Memory B cell (primary cell): ENCODE measurements at regions not wholly inside any gene's neighbourhood (a gene's known extent, or its start where the extent isn't known, plus 50 kb on each side); places are given as distances from the start of the nearest gene placed in this dataset.

Experiments
- ATAC-seq: fragments of 150-1000 bp; cut with Tn5 transposase; 2 replicates; pipeline ENCODE4 v1.10.0; 2021; ENCODE audit warnings: low read depth, mild to moderate bottlenecking, moderate library complexity
- DNase-seq, 2 donors: peaks; one replicate each; pipeline ENCODE4 v3.0.0; 2022; ENCODE audit warnings: low spot score in 2 of 2
- H3K27ac Mint-ChIP-seq: one replicate; pipeline ENCODE4 v1.8.0; 2022; ENCODE audit warnings: mild to moderate bottlenecking, moderate library complexity, mixed read lengths
- H3K27me3 Mint-ChIP-seq: one replicate; pipeline ENCODE4 v1.8.0; 2022; ENCODE audit warnings: mixed read lengths
- H3K36me3 Mint-ChIP-seq: one replicate; pipeline ENCODE4 v1.8.0; 2022; ENCODE audit warnings: mild to moderate bottlenecking, mixed read lengths
- H3K4me1 Mint-ChIP-seq: one replicate; pipeline ENCODE4 v1.8.0; 2022; ENCODE audit warnings: mixed read lengths
- H3K4me3 Mint-ChIP-seq: one replicate; pipeline ENCODE4 v1.8.0; 2022; ENCODE audit warnings: mild to moderate bottlenecking, moderate library complexity, mixed read lengths
- H3K9me3 Mint-ChIP-seq: one replicate; pipeline ENCODE4 v1.8.0; 2022; ENCODE audit warnings: mixed read lengths

DNA sequence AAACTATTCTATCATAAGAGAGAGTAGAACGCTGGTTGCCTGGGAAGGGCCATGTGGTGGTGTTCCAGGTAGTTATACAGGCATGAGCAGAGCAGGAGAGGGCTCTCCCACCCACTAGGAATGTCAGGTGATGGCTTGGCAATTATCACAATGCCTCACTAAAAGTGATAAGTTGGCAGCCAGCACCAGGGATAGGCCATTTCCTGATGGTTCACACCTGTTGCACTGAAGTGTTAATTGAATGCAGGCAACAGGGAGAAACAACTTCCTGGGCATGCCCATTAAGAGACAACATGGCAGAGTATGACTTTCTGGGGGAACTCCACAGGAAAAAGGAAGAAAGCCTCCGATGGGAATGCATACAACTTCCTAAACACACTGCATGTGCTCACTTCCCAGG lies 593.2 kb downstream of the ELAVL2 start:
- ATAC-seq (no peak), DNase-seq (no peak)
- no peaks in the 10 kb centered on the region for H3K4me1 Mint-ChIP-seq
- H3K27me3 Mint-ChIP-seq = no peaks in the 10 kb centered on the region
- H3K27ac Mint-ChIP-seq = no peak overlapping the region
- no peaks in the 10 kb centered on the region for H3K36me3 Mint-ChIP-seq
- H3K9me3 Mint-ChIP-seq = peaks cover 1% of the 10 kb centered on the region
- no peak overlapping the region for H3K4me3 Mint-ChIP-seq

GRCh38 chr9:23243523-23243922 lies 582.5 kb downstream of the ELAVL2 start:
- Mint-ChIP-seq H3K4me3 (no peak overlapping the region), H3K4me1 (no peaks in the 10 kb centered on the region), H3K27ac (no peak overlapping the region), H3K27me3 (no peaks in the 10 kb centered on the region), H3K36me3 (no peaks in the 10 kb centered on the region), H3K9me3 (peaks cover 11% of the 10 kb centered on the region)
- no peak for DNase-seq
- no peak for ATAC-seq

GRCh38 chr9:23245067-23245466 lies 581.0 kb downstream of the ELAVL2 start:
- H3K27ac Mint-ChIP-seq = no peak overlapping the region
- no peak for ATAC-seq

DNA sequence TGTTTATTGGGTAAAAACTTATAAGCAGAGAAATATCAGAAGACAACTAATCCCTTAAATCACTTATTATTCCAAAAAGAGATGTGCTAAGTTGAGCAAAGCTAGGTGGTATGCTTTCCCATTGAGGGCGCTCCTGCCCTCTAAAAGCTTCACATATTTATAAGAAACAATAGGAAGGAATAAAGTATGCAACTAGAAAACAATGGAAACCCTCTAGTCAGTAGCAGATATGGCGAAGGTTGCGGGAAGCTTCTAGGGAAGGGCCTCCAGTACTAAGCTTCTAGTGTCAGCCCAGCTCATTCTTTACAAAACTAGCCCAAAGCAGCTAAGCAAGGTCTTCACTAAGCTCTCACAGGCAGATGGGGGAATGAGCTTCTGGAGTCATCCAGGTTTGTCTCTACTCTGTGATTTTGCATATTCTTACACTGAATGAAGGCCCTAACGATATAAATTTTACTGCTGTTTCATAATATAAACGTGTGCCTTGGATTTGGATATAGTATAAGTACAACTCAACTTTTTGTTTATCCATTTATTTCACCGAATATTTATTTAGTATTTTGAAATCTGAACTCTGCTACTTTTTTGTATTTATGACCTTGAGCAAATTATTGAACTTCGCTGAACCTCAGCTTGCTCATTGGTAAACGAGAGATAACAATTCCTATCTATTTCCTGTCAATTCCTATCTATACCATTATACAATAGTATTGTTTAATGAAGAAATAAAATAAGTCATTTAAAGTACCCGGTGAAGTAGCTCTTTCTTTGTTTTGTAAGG lies 571.4 kb downstream of the ELAVL2 start:
- H3K27ac Mint-ChIP-seq = no peak overlapping the region
- H3K4me3 Mint-ChIP-seq = no peak overlapping the region
- no peaks in the 10 kb centered on the region for H3K4me1 Mint-ChIP-seq
- ATAC-seq (no peak), DNase-seq (no peak)
- no peaks in the 10 kb centered on the region for H3K36me3 Mint-ChIP-seq
- no peaks in the 10 kb centered on the region for H3K27me3 Mint-ChIP-seq
- H3K9me3 Mint-ChIP-seq = peaks cover 7% of the 10 kb centered on the region

More at GRCh38 chr9:23245067-23245466, 581.0 kb downstream of the ELAVL2 start:
- no peaks in the 10 kb centered on the region for H3K27me3 Mint-ChIP-seq
- no peaks in the 10 kb centered on the region for H3K4me1 Mint-ChIP-seq
- no peak for DNase-seq
- H3K36me3 Mint-ChIP-seq = no peaks in the 10 kb centered on the region
- peaks cover 11% of the 10 kb centered on the region for H3K9me3 Mint-ChIP-seq
- H3K4me3 Mint-ChIP-seq = no peak overlapping the region

- DNase-seq = no peak
- Mint-ChIP-seq H3K9me3 (peaks cover 5% of the 10 kb centered on the region), H3K27ac (no peak overlapping the region), H3K4me3 (no peak overlapping the region), H3K4me1 (no peaks in the 10 kb centered on the region), H3K27me3 (no peaks in the 10 kb centered on the region), H3K36me3 (no peaks in the 10 kb centered on the region)
- ATAC-seq = no peak
These were observed 570.7 kb downstream of the ELAVL2 start for GRCh38 chr9:23255346-23255745.

DNA sequence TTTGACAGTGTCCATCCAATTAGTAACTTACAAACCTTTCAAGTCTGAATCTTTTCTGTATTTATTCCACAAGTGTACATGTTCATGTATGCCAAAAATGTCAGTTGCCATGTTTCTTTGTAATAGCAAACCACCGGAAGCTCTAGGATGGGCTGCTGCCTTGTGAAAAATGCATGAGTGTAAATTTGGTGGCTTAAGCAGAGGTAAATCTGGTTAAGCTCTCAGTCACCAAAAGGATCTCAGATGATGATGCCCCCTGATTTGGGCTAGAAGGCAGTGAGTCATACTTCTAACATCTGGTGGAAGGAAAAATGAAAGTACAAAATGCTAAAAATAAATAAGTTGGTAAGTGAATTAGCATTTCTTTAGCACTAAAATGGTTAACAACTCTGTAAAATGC lies 567.5 kb downstream of the ELAVL2 start:
- Mint-ChIP-seq H3K9me3 (peaks cover 3% of the 10 kb centered on the region), H3K27me3 (no peaks in the 10 kb centered on the region), H3K36me3 (no peaks in the 10 kb centered on the region), H3K4me3 (no peak overlapping the region), H3K4me1 (no peaks in the 10 kb centered on the region), H3K27ac (no peak overlapping the region)
- no peak for ATAC-seq
- no peak for DNase-seq

DNA sequence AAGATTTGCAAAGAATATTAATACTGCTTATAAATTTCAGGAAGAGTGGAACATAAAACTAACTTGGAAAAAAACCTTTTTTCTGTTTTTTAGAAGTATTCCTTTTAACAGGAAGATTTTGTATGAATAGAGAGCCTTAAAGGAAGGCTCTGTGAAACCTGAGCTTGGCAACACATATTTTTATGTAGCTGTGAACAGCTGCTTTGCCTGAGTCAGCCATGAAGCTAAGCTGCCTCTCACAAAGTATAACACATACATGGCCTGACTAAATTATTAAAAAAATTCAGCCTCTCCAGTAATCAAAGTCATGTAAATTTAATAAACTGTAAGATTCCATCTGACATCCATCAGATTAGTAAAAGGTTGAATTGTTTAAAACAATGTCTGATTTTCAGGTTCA lies 547.5 kb downstream of the ELAVL2 start:
- no peaks in the 10 kb centered on the region for H3K36me3 Mint-ChIP-seq
- no peak for DNase-seq
- H3K27ac Mint-ChIP-seq = no peak overlapping the region
- H3K27me3 Mint-ChIP-seq = no peaks in the 10 kb centered on the region
- no peak overlapping the region for H3K4me3 Mint-ChIP-seq
- H3K4me1 Mint-ChIP-seq = no peaks in the 10 kb centered on the region
- ATAC-seq = no peak
- peaks cover 5% of the 10 kb centered on the region for H3K9me3 Mint-ChIP-seq

DNA sequence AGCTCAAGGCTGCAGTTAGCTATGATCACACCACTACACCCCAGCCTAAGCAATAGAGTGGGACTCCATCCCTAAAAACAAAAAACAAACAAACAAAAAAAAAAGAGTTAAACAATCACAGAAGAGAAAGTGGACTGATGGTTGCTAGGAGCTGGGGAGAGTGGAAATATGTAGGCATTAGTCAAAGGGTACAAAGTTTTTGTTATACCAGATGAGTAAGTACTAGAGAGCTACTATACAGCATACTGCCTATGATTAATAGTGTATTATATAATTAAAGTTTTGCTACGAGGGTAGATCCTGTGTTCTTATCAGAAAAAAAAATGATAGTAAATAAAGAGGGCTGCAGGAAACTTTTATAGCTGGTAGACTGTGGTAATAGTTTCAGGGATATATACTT lies 538.6 kb downstream of the ELAVL2 start:
- DNase-seq (no peak), ATAC-seq (no peak)
- H3K27me3 Mint-ChIP-seq = no peaks in the 10 kb centered on the region
- H3K4me1 Mint-ChIP-seq = no peaks in the 10 kb centered on the region
- H3K9me3 Mint-ChIP-seq = peaks cover 6% of the 10 kb centered on the region
- H3K36me3 Mint-ChIP-seq = no peaks in the 10 kb centered on the region
- H3K27ac Mint-ChIP-seq = no peak overlapping the region
- no peak overlapping the region for H3K4me3 Mint-ChIP-seq

GRCh38 chr9:23288545-23288944 lies 537.5 kb downstream of the ELAVL2 start:
- ATAC-seq (no peak), DNase-seq (no peak)
- H3K4me1 Mint-ChIP-seq = no peaks in the 10 kb centered on the region
- H3K27me3 Mint-ChIP-seq = no peaks in the 10 kb centered on the region
- no peak overlapping the region for H3K27ac Mint-ChIP-seq
- no peak overlapping the region for H3K4me3 Mint-ChIP-seq
- H3K36me3 Mint-ChIP-seq = no peaks in the 10 kb centered on the region
- peaks cover 6% of the 10 kb centered on the region for H3K9me3 Mint-ChIP-seq

DNA sequence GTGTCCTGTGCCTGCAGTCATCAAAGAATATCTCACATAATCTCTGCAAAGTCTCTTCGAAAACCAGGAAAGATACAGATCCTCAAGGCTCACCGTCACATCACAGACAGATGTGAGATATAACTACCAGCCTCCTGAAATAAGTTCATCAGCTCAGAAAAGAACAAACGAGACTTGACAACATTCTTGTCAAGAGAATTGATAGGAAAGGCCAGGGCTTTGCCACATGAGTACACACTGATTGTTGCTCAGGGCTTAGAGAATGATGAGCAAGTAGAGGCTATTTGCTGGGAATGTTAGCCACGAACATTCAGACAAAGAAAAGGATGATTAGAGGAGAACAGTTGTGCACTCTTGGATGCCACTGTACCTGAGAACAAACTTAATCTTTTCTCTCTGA lies 535.1 kb downstream of the ELAVL2 start:
- ATAC-seq = no peak
- Mint-ChIP-seq H3K36me3 (no peaks in the 10 kb centered on the region), H3K9me3 (peaks cover 6% of the 10 kb centered on the region)

DNA sequence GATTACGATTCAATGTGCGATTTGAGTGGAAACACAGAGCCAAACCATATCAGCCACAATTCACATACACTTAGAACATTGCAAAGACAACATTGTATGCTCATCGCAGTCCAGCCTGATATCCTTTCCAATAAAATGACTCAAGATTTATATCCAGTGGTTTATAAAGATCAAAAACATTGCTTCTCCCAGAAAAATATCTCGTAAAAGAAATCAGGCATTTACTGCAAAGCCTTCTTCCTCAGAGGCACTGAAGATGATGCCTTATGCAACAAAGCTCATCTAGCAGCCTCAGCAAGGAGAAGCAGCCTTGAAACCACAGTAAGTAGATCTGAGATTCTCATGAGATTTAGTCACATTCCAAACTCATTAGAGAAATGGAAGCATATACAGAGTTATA lies 523.8 kb downstream of the ELAVL2 start:
- Mint-ChIP-seq H3K27me3 (no peaks in the 10 kb centered on the region), H3K27ac (no peak overlapping the region), H3K36me3 (no peaks in the 10 kb centered on the region), H3K9me3 (peaks cover 7% of the 10 kb centered on the region), H3K4me1 (no peaks in the 10 kb centered on the region), H3K4me3 (no peak overlapping the region)
- ATAC-seq (no peak), DNase-seq (no peak)

More for the DNA sequence above, 535.1 kb downstream of the ELAVL2 start:
- DNase-seq = no peak
- Mint-ChIP-seq H3K4me3 (no peak overlapping the region), H3K27me3 (no peaks in the 10 kb centered on the region), H3K27ac (no peak overlapping the region), H3K4me1 (no peaks in the 10 kb centered on the region)

GRCh38 chr9:23306731-23307130 lies 519.3 kb downstream of the ELAVL2 start:
- H3K4me1 Mint-ChIP-seq = no peaks in the 10 kb centered on the region
- H3K9me3 Mint-ChIP-seq = peaks cover 7% of the 10 kb centered on the region
- no peak overlapping the region for H3K4me3 Mint-ChIP-seq
- DNase-seq (no peak), ATAC-seq (no peak)
- H3K36me3 Mint-ChIP-seq = no peaks in the 10 kb centered on the region
- H3K27me3 Mint-ChIP-seq = no peaks in the 10 kb centered on the region
- no peak overlapping the region for H3K27ac Mint-ChIP-seq

DNA sequence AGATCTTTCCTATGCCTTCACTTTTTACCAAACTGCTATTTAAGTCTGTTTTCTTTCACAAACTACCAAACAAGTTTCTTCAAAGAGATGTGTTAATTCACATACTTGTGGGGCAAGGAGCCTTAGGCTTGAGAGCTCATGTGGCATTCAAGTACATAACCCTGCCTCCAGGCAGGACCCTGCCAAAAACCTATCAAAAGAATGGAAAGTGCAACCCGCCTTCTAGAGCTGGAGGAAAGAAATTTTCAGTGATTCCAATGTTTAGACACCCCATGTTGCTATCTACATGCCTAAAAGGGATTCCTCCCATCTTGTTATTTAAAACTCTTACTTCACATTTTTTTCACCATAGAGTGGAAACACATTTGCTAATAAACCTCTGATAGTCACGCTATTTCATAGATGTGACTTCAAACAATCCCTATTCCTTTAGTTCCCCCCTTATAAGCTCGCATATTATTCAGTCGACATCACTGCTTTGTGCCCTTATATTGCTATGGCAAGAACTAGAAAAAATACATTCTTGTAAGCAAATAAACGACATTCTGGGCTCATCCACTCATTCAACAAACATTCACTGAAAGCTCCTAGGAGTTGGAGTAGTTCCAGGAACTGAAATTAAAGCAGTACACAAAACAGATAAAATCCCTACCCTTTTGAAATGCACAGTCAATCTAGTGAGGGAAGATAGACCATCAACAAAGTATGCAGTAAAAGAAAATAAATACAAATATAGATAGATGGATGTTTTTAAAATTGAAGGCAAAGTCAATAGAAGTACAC lies 518.1 kb downstream of the ELAVL2 start:
- H3K4me1 Mint-ChIP-seq = no peaks in the 10 kb centered on the region
- no peak for DNase-seq
- H3K27ac Mint-ChIP-seq = no peak overlapping the region
- H3K27me3 Mint-ChIP-seq = no peaks in the 10 kb centered on the region
- no peak overlapping the region for H3K4me3 Mint-ChIP-seq
- no peak for ATAC-seq
- H3K36me3 Mint-ChIP-seq = no peaks in the 10 kb centered on the region
- peaks cover 7% of the 10 kb centered on the region for H3K9me3 Mint-ChIP-seq

DNA sequence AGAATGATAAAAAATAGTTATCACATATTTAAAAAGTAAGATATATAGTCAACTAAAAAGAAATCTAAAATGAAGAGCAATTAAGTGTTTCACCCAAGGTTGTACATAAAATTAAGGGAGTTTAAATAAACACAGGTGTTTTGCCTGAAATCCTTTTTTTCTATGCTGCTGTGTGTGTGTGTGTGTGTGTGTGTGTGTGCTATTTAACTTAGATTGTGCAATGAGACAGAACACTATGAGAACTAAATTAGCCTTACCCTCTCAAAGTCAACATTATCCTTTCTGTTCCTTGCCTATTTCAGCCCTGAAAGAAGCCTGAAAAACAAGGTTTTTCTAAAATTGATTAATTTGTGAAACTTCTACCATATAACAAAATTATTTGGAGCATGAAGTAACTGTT lies 516.2 kb downstream of the ELAVL2 start:
- Mint-ChIP-seq H3K4me3 (no peak overlapping the region), H3K36me3 (no peaks in the 10 kb centered on the region), H3K27me3 (no peaks in the 10 kb centered on the region), H3K4me1 (no peaks in the 10 kb centered on the region), H3K9me3 (peaks cover 4% of the 10 kb centered on the region), H3K27ac (no peak overlapping the region)
- no peak for DNase-seq
- ATAC-seq = no peak

DNA sequence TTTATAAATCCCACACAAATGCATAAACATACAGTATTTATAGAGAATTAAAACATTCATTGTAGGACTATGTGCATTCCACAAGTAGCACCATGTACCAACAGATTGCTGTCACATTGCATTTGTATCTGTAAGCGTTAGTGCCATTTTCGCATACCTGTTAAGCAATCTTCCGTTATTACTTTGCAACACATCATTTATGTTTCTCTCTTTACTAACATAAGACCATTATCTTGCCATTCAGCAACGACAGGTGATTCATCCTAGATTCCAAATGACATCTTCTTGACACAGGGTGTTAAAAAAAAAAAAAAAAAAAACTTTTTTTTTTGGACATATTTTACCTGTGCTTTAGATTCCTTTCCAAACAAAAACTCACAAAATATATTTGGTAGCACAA lies 511.8 kb downstream of the ELAVL2 start:
- no peaks in the 10 kb centered on the region for H3K36me3 Mint-ChIP-seq
- ATAC-seq (no peak), DNase-seq (no peak)
- no peaks in the 10 kb centered on the region for H3K4me1 Mint-ChIP-seq
- H3K9me3 Mint-ChIP-seq = peaks cover 7% of the 10 kb centered on the region
- no peak overlapping the region for H3K4me3 Mint-ChIP-seq
- H3K27ac Mint-ChIP-seq = no peak overlapping the region
- no peaks in the 10 kb centered on the region for H3K27me3 Mint-ChIP-seq
